GM12878 (cell line): ENCODE measurements at regions not wholly inside any gene's neighbourhood (a gene's known extent, or its start where the extent isn't known, plus 50 kb on each side); places are given as distances from the start of the nearest gene placed in this dataset.

Source experiments
- ATAC-seq: fragments of 200-7000 bp; cut with Tn5 transposase; 3 replicates; pipeline ENCODE4 v1.9.1; 2020; ENCODE audit warnings: mild to moderate bottlenecking, moderate library complexity
- BruUV-seq: library from RNA; stranded (reverse); fragments of 400-500 nt; replicated peaks from 2 replicates; lab custom pipeline; 2021; lab: Mats Ljungman, UMichigan
- CTCF ChIA-PET: fragments of 300-600 bp; sonication (Branson Sonifier 250); formaldehyde crosslinking; extraction: SDS; loops from one replicate; lab custom pipeline; 2021; ENCODE audit warnings: inconsistent platforms; lab: Yijun Ruan, JAX
- POLR2A ChIA-PET: fragments of 350-600 bp; formaldehyde crosslinking; extraction: SDS; loops from one replicate; lab custom pipeline; 2021; ENCODE audit warnings: inconsistent platforms; lab: Charles Lee
- RAD21 ChIA-PET: fragments of 300-600 bp; sonication (Branson Sonifier 250); formaldehyde crosslinking; loops from one replicate; lab custom pipeline; 2023; ENCODE audit warnings: antibody characterized with exemption; ENCODE audit not compliant: unreplicated experiment; lab: Charles Lee
- SMC1A ChIA-PET: fragments of 300-600 bp; sonication (Branson Sonifier 250); formaldehyde crosslinking; loops from one replicate; lab custom pipeline; 2023; ENCODE audit not compliant: unreplicated experiment, uncharacterized antibody; lab: Charles Lee
- DNase-seq: peaks from one replicate; pipeline ENCODE4 v3.0.0-alpha.2; 2011; ENCODE audit warnings: low read depth, low spot score
- FAIRE-seq: peaks from 3 replicates; lab custom pipeline; 2011; peaks lifted over from hg19 to GRCh38; lab: Jason Lieb, UNC
- H2AFZ ChIP-seq: 2 replicates; pipeline ENCODE4 v1.6.0; 2011; ENCODE audit warnings: low read depth, low read length, control low read depth; ENCODE audit not compliant: control insufficient read depth
- H3K27ac ChIP-seq: 2 replicates; pipeline ENCODE4 v1.5.1; 2011; ENCODE audit warnings: control low read depth; ENCODE audit not compliant: control insufficient read depth, insufficient read depth
- H3K27me3 ChIP-seq, 2 experiments: replicated peaks in 1 of 2; 2 replicates each; pipeline versions ENCODE4 v1.6.0 to v1.6.1; 2011; ENCODE audit warnings: low read length in 1 of 2; ENCODE audit not compliant: control insufficient read depth in 2 of 2, insufficient read depth in 2 of 2
- H3K36me3 ChIP-seq, 2 experiments: 2 replicates each; pipeline ENCODE4 v1.5.1; 2011; ENCODE audit warnings: low read length in 1 of 2; ENCODE audit not compliant: control insufficient read depth in 2 of 2, insufficient read depth in 2 of 2
- H3K4me1 ChIP-seq: 2 replicates; pipeline ENCODE4 v1.6.1; 2011; ENCODE audit warnings: mild to moderate bottlenecking, low read length, moderate library complexity, mixed read lengths; ENCODE audit not compliant: control insufficient read depth, insufficient read depth
- H3K4me2 ChIP-seq: 2 replicates; pipeline ENCODE4 v1.6.0; 2011; ENCODE audit warnings: control low read depth; ENCODE audit not compliant: control insufficient read depth, insufficient read depth
- H3K4me3 ChIP-seq: fragments of 200-600 bp; sonication (generic); 2 replicates; pipeline ENCODE4 v1.5.1; 2016
- H3K79me2 ChIP-seq: 2 replicates; pipeline ENCODE4 v1.6.0; 2011; ENCODE audit warnings: low read length; ENCODE audit not compliant: control insufficient read depth, insufficient read depth
- H3K9ac ChIP-seq: 2 replicates; pipeline ENCODE4 v1.8.0; 2011; ENCODE audit warnings: low read length, control low read depth, mixed read lengths; ENCODE audit not compliant: control insufficient read depth, insufficient read depth
- H3K9me3 ChIP-seq: replicated peaks from 3 replicates; pipeline ENCODE4 v1.5.1; 2011; ENCODE audit warnings: mild to moderate bottlenecking, low read length; ENCODE audit not compliant: control insufficient read depth, insufficient read depth
- H4K20me1 ChIP-seq: 2 replicates; pipeline ENCODE4 v1.6.0; 2011; ENCODE audit not compliant: control insufficient read depth, insufficient read depth
- ASH2L ChIP-seq: fragments of 300-600, 200-600 bp; sonication (generic); IDR thresholded peaks from 2 replicates; pipeline ENCODE4 v1.6.1; 2017; ENCODE audit warnings: low read depth, mild to moderate bottlenecking, borderline replicate concordance
- CBFB ChIP-seq: IDR thresholded peaks from 2 replicates; pipeline ENCODE4 v1.6.1; 2016; ENCODE audit warnings: antibody characterized with exemption, low read depth
- CREB1 ChIP-seq: IDR thresholded peaks from 2 replicates; pipeline ENCODE4 v1.6.1; 2012; ENCODE audit warnings: low read depth, mild to moderate bottlenecking, inconsistent platforms
- CUX1 ChIP-seq: IDR thresholded peaks from 2 replicates; pipeline ENCODE4 v1.6.1; 2012; ENCODE audit warnings: improper control_type of control experiment, low read depth, low read length; ENCODE audit not compliant: insufficient replicate concordance
- EED ChIP-seq: sonication (generic); IDR thresholded peaks from 2 replicates; pipeline ENCODE4 v1.6.1; 2016; ENCODE audit warnings: antibody characterized with exemption, low read depth
- FOS ChIP-seq: IDR thresholded peaks from 3 replicates; pipeline ENCODE4 v1.6.1; 2011; ENCODE audit warnings: borderline replicate concordance; ENCODE audit not compliant: insufficient read length; ENCODE audit errors: extremely low read depth
- FOXK2 ChIP-seq: fragments of 450-650 bp; IDR thresholded peaks from 2 replicates; pipeline ENCODE4 v1.6.1; 2017; ENCODE audit warnings: mild to moderate bottlenecking, moderate library complexity
- HDAC2 ChIP-seq: fragments of 200-600 bp; sonication (generic); IDR thresholded peaks from 2 replicates; pipeline ENCODE4 v1.6.1; 2017
- KLF5 ChIP-seq: fragments of 450-650 bp; IDR thresholded peaks from 2 replicates; pipeline ENCODE4 v1.6.1; 2014; ENCODE audit warnings: mild to moderate bottlenecking; ENCODE audit not compliant: partially characterized antibody
- MEF2A ChIP-seq: IDR thresholded peaks from 2 replicates; pipeline ENCODE4 v1.6.1; 2011; ENCODE audit warnings: low read depth, mild to moderate bottlenecking, low read length, moderate library complexity; ENCODE audit not compliant: insufficient read depth
- NRF1 ChIP-seq: conservative IDR thresholded peaks from 2 replicates; pipeline ENCODE4 v1.6.1; 2011; ENCODE audit warnings: mild to moderate bottlenecking, low read depth, low read length, improper control_type of control experiment
- SMAD1 ChIP-seq: fragments of 450-650 bp; IDR thresholded peaks from 2 replicates; pipeline ENCODE4 v1.6.1; 2018; ENCODE audit warnings: mild to moderate bottlenecking, low read depth; ENCODE audit not compliant: partially characterized antibody
- SMARCA5 ChIP-seq: fragments of 450-650 bp; IDR thresholded peaks from 2 replicates; pipeline ENCODE4 v1.6.1; 2017; ENCODE audit warnings: mild to moderate bottlenecking
- SP1 ChIP-seq: IDR thresholded peaks from one replicate; pipeline ENCODE4 v1.6.1; 2011; ENCODE audit warnings: low read depth, low read length
- WRNIP1 ChIP-seq: IDR thresholded peaks from 2 replicates; pipeline ENCODE4 v1.6.1; 2011; ENCODE audit warnings: low read depth, low read length, improper control_type of control experiment, borderline replicate concordance
- ZBTB33 ChIP-seq: fragments of 450-650 bp; IDR thresholded peaks from 2 replicates; pipeline ENCODE4 v1.6.1; 2017; ENCODE audit warnings: mild to moderate bottlenecking
- in situ Hi-C: fragments of 300-500 bp; cut with MboI; formaldehyde crosslinking; loops from 9 replicates; pipeline ENCODE4 v1.14.3; 2018; ENCODE audit warnings: mixed read lengths
- intact Hi-C: fragments of 100-400 bp; cut with micrococcal nuclease; formaldehyde crosslinking; loops from one replicate; pipeline ENCODE4 v1.14.2; 2022; ENCODE audit not compliant: unreplicated experiment

- no peak for TF ChIP-seq WRNIP1
These were observed 310.0 kb upstream of the AADAT start (continued) for GRCh38 chr4:170399581-170400293.

- DNase-seq (no peak), ATAC-seq (no peak), FAIRE-seq (no peak)
- Histone ChIP-seq H3K27me3 (no peaks in the 10 kb centered on the region), H3K9me3 (no peaks in the 10 kb centered on the region), H3K36me3 (no peaks in the 10 kb centered on the region), H4K20me1 (no peaks in the 10 kb centered on the region), H3K4me3 (no peak overlapping the region), H2AFZ (no peak overlapping the region), H3K79me2 (no peaks in the 10 kb centered on the region), H3K27ac (no peak overlapping the region), H3K9ac (no peak overlapping the region), H3K4me1 (no peaks in the 10 kb centered on the region), H3K4me2 (no peak overlapping the region)
- intact Hi-C loops (loop anchor here (10.0 kb wide), 1 partner anchor 457 kb away; no protein-coding TSS in a partner anchor), in situ Hi-C loops (no loop called here)
- POLR2A ChIA-PET = no interaction called here
- CTCF ChIA-PET = interaction anchor here (2.7 kb wide), 1 partner anchor 99 kb away, joined by 14 read pairs; no protein-coding TSS in a partner anchor
- SMC1A ChIA-PET = interaction anchor here (1.0 kb wide), 1 partner anchor 9 kb away, joined by 3 read pairs; no protein-coding TSS in a partner anchor
- RAD21 ChIA-PET = no interaction called here
- BruUV-seq = no TSS peak
- TF ChIP-seq CBFB = no peak
- no peak for TF ChIP-seq FOXK2
- no peak for TF ChIP-seq NRF1
- no peak for TF ChIP-seq EED
- no peak for TF ChIP-seq CREB1
- TF ChIP-seq ASH2L = no peak
- TF ChIP-seq FOS = no peak
- TF ChIP-seq SP1 = no peak
- TF ChIP-seq ZBTB33 = no peak
- TF ChIP-seq MEF2A = no peak
- TF ChIP-seq SMAD1 = no peak
- TF ChIP-seq CUX1 = no peak
- TF ChIP-seq KLF5 = no peak
- TF ChIP-seq HDAC2 = no peak
- TF ChIP-seq SMARCA5 = no peak
These were observed 308.5 kb upstream of the AADAT start for GRCh38 chr4:170398218-170398617.
